SU-DHL-6 (cell line): ENCODE measurements at regions not wholly inside any gene's neighbourhood (a gene's known extent, or its start where the extent isn't known, plus 50 kb on each side); places are given as distances from the start of the nearest gene placed in this dataset.

Experiments used
- EZH2phosphoT487 ChIP-seq: fragments of 200-600 bp; sonication (generic), shearing (Covaris generic); conservative IDR thresholded peaks from 2 replicates; pipeline ENCODE4 v1.6.1; 2018; ENCODE audit warnings: mild to moderate bottlenecking, antibody characterized with exemption, low read length, moderate library complexity, mixed read lengths
- TF ChIP-seq, protein P1 (sequence below): fragments of 200-600 bp; sonication (generic); IDR thresholded peaks from one replicate; pipeline ENCODE4 v1.5.1; 2017; ENCODE audit warnings: antibody characterized with exemption, mild to moderate bottlenecking, low read length, moderate library complexity; ENCODE audit not compliant: insufficient read depth, poor library complexity, severe bottlenecking

DNA sequence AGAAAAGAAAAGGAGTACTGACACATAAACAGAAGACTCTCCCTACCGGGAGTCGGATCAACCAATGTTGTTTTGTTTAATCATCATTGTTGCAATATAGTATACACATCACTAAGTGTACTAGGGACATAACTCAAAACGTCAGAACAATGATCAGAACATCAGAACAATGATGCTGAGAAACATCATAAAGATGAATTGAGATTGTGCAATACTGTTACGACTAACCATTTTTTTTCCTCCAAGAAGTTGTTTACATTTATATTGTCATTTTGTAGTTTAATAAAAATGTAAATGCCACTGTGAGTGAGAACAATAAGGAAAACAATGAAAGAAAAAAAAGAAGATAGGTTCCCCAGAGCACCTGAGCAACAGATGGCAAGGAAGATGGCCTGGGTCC lies 663.1 kb upstream of the PCDH15 start:
- TF ChIP-seq, protein P1, sequence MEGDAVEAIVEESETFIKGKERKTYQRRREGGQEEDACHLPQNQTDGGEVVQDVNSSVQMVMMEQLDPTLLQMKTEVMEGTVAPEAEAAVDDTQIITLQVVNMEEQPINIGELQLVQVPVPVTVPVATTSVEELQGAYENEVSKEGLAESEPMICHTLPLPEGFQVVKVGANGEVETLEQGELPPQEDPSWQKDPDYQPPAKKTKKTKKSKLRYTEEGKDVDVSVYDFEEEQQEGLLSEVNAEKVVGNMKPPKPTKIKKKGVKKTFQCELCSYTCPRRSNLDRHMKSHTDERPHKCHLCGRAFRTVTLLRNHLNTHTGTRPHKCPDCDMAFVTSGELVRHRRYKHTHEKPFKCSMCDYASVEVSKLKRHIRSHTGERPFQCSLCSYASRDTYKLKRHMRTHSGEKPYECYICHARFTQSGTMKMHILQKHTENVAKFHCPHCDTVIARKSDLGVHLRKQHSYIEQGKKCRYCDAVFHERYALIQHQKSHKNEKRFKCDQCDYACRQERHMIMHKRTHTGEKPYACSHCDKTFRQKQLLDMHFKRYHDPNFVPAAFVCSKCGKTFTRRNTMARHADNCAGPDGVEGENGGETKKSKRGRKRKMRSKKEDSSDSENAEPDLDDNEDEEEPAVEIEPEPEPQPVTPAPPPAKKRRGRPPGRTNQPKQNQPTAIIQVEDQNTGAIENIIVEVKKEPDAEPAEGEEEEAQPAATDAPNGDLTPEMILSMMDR = no peak
- TF ChIP-seq EZH2phosphoT487 = no peak
